ENCODE measurements at regions not wholly inside any gene's neighbourhood (a gene's known extent, or its start where the extent isn't known, plus 50 kb on each side); places are given as distances from the start of the nearest gene placed in this dataset.

DNA sequence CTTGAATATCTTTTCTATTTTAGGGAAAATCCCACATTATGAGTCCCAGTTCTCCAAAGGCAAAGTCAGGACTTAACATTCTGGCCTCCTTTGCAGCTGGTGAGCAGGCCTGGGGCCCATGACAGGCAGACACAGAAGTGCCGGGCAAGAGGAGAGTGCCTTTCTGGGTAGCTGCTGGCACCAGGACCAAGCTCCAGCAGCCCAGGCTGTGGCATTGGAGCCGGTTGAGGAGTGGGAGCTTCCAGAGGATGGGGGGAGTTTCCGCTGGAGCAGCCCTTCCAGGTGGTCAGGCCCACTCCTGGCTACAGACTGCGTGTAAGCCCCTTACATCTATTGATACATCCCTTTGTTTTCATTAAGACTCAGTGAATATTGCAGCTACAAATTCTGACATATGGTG lies 123.9 kb downstream of the URB2 start:
- TF ChIP-seq CTCF (conservative IDR thresholded peaks at IDR 0.05; ENCODE audit: low read depth, low read length) (no peak), EZH2phosphoT487 (IDR thresholded peaks at IDR 0.05; ENCODE audit: borderline replicate concordance, low read length) (no peak), EZH2 (IDR thresholded peaks at IDR 0.05; ENCODE audit: low read length, unreplicated experiment) (no peak)
